Fibroblast of lung (primary cell): ENCODE measurements at regions not wholly inside any gene's neighbourhood (a gene's known extent, or its start where the extent isn't known, plus 50 kb on each side); places are given as distances from the start of the nearest gene placed in this dataset.

Experiments used
- DNase-seq, 2 donors: peaks; one replicate each; pipeline versions ENCODE4 v3.0.0 to v3.0.0-alpha.2; 2010; ENCODE audit warnings: low read depth in 2 of 2
- H2AFZ ChIP-seq: 2 replicates; pipeline ENCODE4 v1.5.1; 2012; ENCODE audit warnings: low read length, control low read depth, inconsistent platforms
- H3K27ac ChIP-seq: 2 replicates; pipeline ENCODE4 v1.5.1; 2011; ENCODE audit warnings: low read length, control low read depth; ENCODE audit not compliant: insufficient read depth
- H3K27me3 ChIP-seq: 2 replicates; pipeline ENCODE4 v1.5.1; 2011; ENCODE audit warnings: mild to moderate bottlenecking, low read length; ENCODE audit not compliant: control insufficient read depth, insufficient read depth
- H3K36me3 ChIP-seq: 2 replicates; pipeline ENCODE4 v1.5.1; 2011; ENCODE audit warnings: low read length; ENCODE audit not compliant: control insufficient read depth, insufficient read depth
- H3K4me1 ChIP-seq: 2 replicates; pipeline ENCODE4 v1.5.1; 2011; ENCODE audit warnings: low read length; ENCODE audit not compliant: control insufficient read depth, insufficient read depth; ENCODE audit errors: extremely low read depth
- H3K4me2 ChIP-seq: 2 replicates; pipeline ENCODE4 v1.5.1; 2011; ENCODE audit warnings: low read length, control low read depth; ENCODE audit not compliant: insufficient read depth; ENCODE audit errors: extremely low read depth
- H3K4me3 ChIP-seq, 4 experiments: fragments of 200-600 bp in 1 of 4; sonication (generic) in 1 of 4; replicated peaks in 1 of 4; 2 replicates each; pipeline ENCODE4 v1.5.1; 2011 to 2016; ENCODE audit warnings: low read length in 4 of 4, low read depth in 3 of 4, mild to moderate bottlenecking in 3 of 4, control low read depth in 2 of 4, inconsistent platforms in 1 of 4, mixed read lengths in 1 of 4; ENCODE audit not compliant: insufficient read depth in 1 of 4; ENCODE audit errors: control extremely low read depth in 1 of 4
- H3K79me2 ChIP-seq: 2 replicates; pipeline ENCODE4 v1.5.1; 2012; ENCODE audit warnings: mild to moderate bottlenecking, low read length, inconsistent platforms; ENCODE audit not compliant: control insufficient read depth, insufficient read depth
- H3K9ac ChIP-seq: 2 replicates; pipeline ENCODE4 v1.5.1; 2011; ENCODE audit warnings: mild to moderate bottlenecking, low read length, control low read depth; ENCODE audit not compliant: insufficient read depth
- H3K9me3 ChIP-seq: 2 replicates; pipeline ENCODE4 v1.5.1; 2012; ENCODE audit warnings: low read depth, low read length; ENCODE audit not compliant: control insufficient read depth, insufficient read depth
- H4K20me1 ChIP-seq: 2 replicates; pipeline ENCODE4 v1.5.1; 2011; ENCODE audit warnings: low read length; ENCODE audit not compliant: control insufficient read depth, insufficient read depth; ENCODE audit errors: extremely low read depth
- CTCF ChIP-seq, 2 donors: IDR thresholded peaks in 1 of 2; conservative IDR thresholded peaks in 1 of 2; 1 replicate in 1 of 2; 2 replicates in 1 of 2; pipeline ENCODE4 v1.5.1; 2011 to 2012; ENCODE audit warnings: low read length in 2 of 2, control low read depth in 1 of 2, inconsistent platforms in 1 of 2, low read depth in 1 of 2, mild to moderate bottlenecking in 1 of 2
- EZH2 ChIP-seq: IDR thresholded peaks from 2 replicates; pipeline ENCODE4 v1.5.1; 2012; ENCODE audit warnings: low read length, control low read depth, mild to moderate bottlenecking; ENCODE audit errors: missing control alignments

GRCh38 chr1:209443361-209443931 lies 140.1 kb upstream of the CAMK1G start:
- DNase-seq: no peak
- no peak overlapping the region for H2AFZ ChIP-seq
- H3K4me1 ChIP-seq: no peaks in the 10 kb centered on the region
- H3K36me3 ChIP-seq: no peaks in the 10 kb centered on the region
- H3K4me2 ChIP-seq: no peak overlapping the region
- H3K9ac ChIP-seq: no peak overlapping the region
- H3K9me3 ChIP-seq: no peaks in the 10 kb centered on the region
- TF ChIP-seq CTCF (conservative IDR thresholded peaks at IDR 0.05 in 1 of 2, IDR thresholded peaks at IDR 0.05 in 1 of 2; ENCODE audit: low read depth in 1 of 2, low read length in 2 of 2) (no peak), EZH2 (no peak)
- no peaks in the 10 kb centered on the region for H4K20me1 ChIP-seq
- no peaks in the 10 kb centered on the region for H3K79me2 ChIP-seq
- H3K4me3 ChIP-seq: no peak overlapping the region
- no peak overlapping the region for H3K27ac ChIP-seq
- H3K27me3 ChIP-seq: no peaks in the 10 kb centered on the region

GRCh38 chr1:209443975-209444651 lies 139.4 kb upstream of the CAMK1G start:
- H3K9ac ChIP-seq: no peak overlapping the region
- no peaks in the 10 kb centered on the region for H4K20me1 ChIP-seq
- no peaks in the 10 kb centered on the region for H3K4me1 ChIP-seq
- no peak for DNase-seq
- no peaks in the 10 kb centered on the region for H3K9me3 ChIP-seq
- H3K79me2 ChIP-seq: no peaks in the 10 kb centered on the region
- H3K4me3 ChIP-seq: no peak overlapping the region
- no peaks in the 10 kb centered on the region for H3K36me3 ChIP-seq
- no peaks in the 10 kb centered on the region for H3K27me3 ChIP-seq
- H3K27ac ChIP-seq: no peak overlapping the region
- H2AFZ ChIP-seq: no peak overlapping the region
- H3K4me2 ChIP-seq: no peak overlapping the region
- TF ChIP-seq CTCF (conservative IDR thresholded peaks at IDR 0.05 in 1 of 2, IDR thresholded peaks at IDR 0.05 in 1 of 2; ENCODE audit: low read depth in 1 of 2, low read length in 2 of 2) (no peak), EZH2 (no peak)

GRCh38 chr1:209444961-209445360 lies 138.6 kb upstream of the CAMK1G start:
- Histone ChIP-seq H3K9me3 (no peaks in the 10 kb centered on the region), H3K4me1 (no peaks in the 10 kb centered on the region), H3K4me3 (no peak overlapping the region), H3K4me2 (no peak overlapping the region), H3K79me2 (no peaks in the 10 kb centered on the region), H3K36me3 (no peaks in the 10 kb centered on the region), H3K9ac (no peak overlapping the region), H4K20me1 (no peaks in the 10 kb centered on the region), H3K27me3 (no peaks in the 10 kb centered on the region), H2AFZ (no peak overlapping the region), H3K27ac (no peak overlapping the region)
- TF ChIP-seq EZH2 (no peak), CTCF (conservative IDR thresholded peaks at IDR 0.05 in 1 of 2, IDR thresholded peaks at IDR 0.05 in 1 of 2; ENCODE audit: low read depth in 1 of 2, low read length in 2 of 2) (no peak)
- DNase-seq: no peak
